Heart left ventricle (tissue), 16 donors: ENCODE measurements at regions not wholly inside any gene's neighbourhood (a gene's known extent, or its start where the extent isn't known, plus 50 kb on each side); places are given as distances from the start of the nearest gene placed in this dataset.

Experiments used
- ATAC-seq, 4 donors: fragments of 200-7000 bp; cut with Tn5 transposase; one replicate each; pipeline ENCODE4 v1.9.1; 2020 to 2022; ENCODE audit warnings: moderate library complexity in 4 of 4, mild to moderate bottlenecking in 3 of 4, moderate number of reproducible peaks in 1 of 4
- DNase-seq, 5 donors: peaks; one replicate each; pipeline ENCODE4 v3.0.0-alpha.2; 2020
- H3K27ac ChIP-seq, 12 donors: fragments of 200-600 bp; sonication (generic) in 4 of 12; one replicate each; pipeline versions ENCODE4 v1.5.0 to v1.8.0; 2016 to 2022; ENCODE audit warnings: mild to moderate bottlenecking in 2 of 12
- H3K27me3 ChIP-seq, 9 donors: fragments of 200-600 bp; sonication (generic) in 2 of 9; one replicate each; pipeline versions ENCODE4 v1.5.1 to v1.8.0; 2016 to 2022; ENCODE audit warnings: mild to moderate bottlenecking in 3 of 9
- H3K36me3 ChIP-seq, 9 donors: fragments of 200-600 bp; sonication (generic) in 2 of 9; one replicate each; pipeline versions ENCODE4 v1.5.0 to v1.8.0; 2018 to 2022; ENCODE audit warnings: mild to moderate bottlenecking in 2 of 9
- H3K4me1 ChIP-seq, 12 donors: fragments of 200-600 bp; sonication (generic) in 4 of 12; one replicate each; pipeline versions ENCODE4 v1.5.0 to v1.8.0; 2016 to 2022; ENCODE audit warnings: mild to moderate bottlenecking in 3 of 12
- H3K4me3 ChIP-seq, 12 donors: fragments of 200-600 bp; sonication (generic) in 4 of 12; one replicate each; pipeline versions ENCODE4 v1.5.0 to v1.8.0; 2017 to 2022; ENCODE audit warnings: mild to moderate bottlenecking in 9 of 12, moderate library complexity in 4 of 12
- H3K9me3 ChIP-seq, 12 donors: fragments of 200-600 bp; sonication (generic) in 4 of 12; one replicate each; pipeline versions ENCODE4 v1.5.0 to v1.8.0; 2016 to 2022; ENCODE audit warnings: mild to moderate bottlenecking in 1 of 12
- CTCF ChIP-seq, 12 donors: fragments of 200-600 bp; sonication (generic) in 4 of 12; IDR thresholded peaks; one replicate each; pipeline versions ENCODE4 v1.5.0 to v1.8.0; 2018 to 2022; ENCODE audit warnings: antibody characterized with exemption in 12 of 12, mild to moderate bottlenecking in 5 of 12
- POLR2A ChIP-seq, 2 donors: fragments of 450-650 bp; IDR thresholded peaks; one replicate each; pipeline ENCODE4 v1.6.1; 2017; ENCODE audit warnings: antibody characterized with exemption in 2 of 2, mild to moderate bottlenecking in 2 of 2, moderate library complexity in 2 of 2
- WGBS, 4 donors: extraction: QIAGEN DNeasy Blood & Tissue Kit in 2 of 4; methylation state at CpG; one replicate each; pipeline versions ENCODE4 v1.1.5 to v1.1.7; 2013 to 2018; 5-methylcytosine and 5-hydroxymethylcytosine counted together
- intact Hi-C, 10 donors: fragments of 100-400 bp; cut with DNase I; formaldehyde crosslinking; loops; one replicate each; pipeline versions ENCODE4 v1.11.1 to v1.14.2; 2022
- donor health status: ischemic (EF 13 %, LVEDD 7.1; RV severe dilation, severe dysfunction).
- donor health status: healthy with polysubstance abuse.
- donor health status: DM: no; HTN: yes; CAD: no.
- donor health status: DM: no; HTN: no; CAD: no.
- donor health status: ischemic (EF 25% LVEDD 6.9; RV normal size, moderate dysfunction).
- donor health status: ischemic (EF 25% LVEDD 5.7; RV mildly dilated, moderate dysfunction).
- donor health status: healthy.
- donor health status: DM: yes; HTN: yes; CAD: no.
- donor health status: ischemic (EF 35%, LVEDD 5.7; RV mildly dilated, moderate dysfunction).
- donor health status: nonischemic (EF 11% LVEDD 7.7; RV severe dilation, severe dysfunction).
- donor health status: DM: yes; HTN: yes; CAD: no.
- donor health status: PGD.
- donor health status: ischemic (EF 29% LVEDD 5.4; RV normal size, mild dysfunction).
- donor health status: nonischemic (EF 23%, LVEDD 6.1; RV moderate dilation, normal function).

- Histone ChIP-seq H3K27me3 (no peaks in the 10 kb centered on the region), H3K36me3 (no peaks in the 10 kb centered on the region), H3K4me1 (peaks cover 0 to 57% (median 18%) of the 10 kb centered on the region in 12 donors), H3K4me3 (no peak overlapping the region), H3K9me3 (peaks cover 0 to 7% (median 0%) of the 10 kb centered on the region in 12 donors), H3K27ac (peak overlapping the region in 9 of 12 donors; percentile 4 to 57 (median 23))
- WGBS, 4 donors = 29 to 45% (median 36%) methylated on average over 1 of the region's 1 CpG
- peak in 1 of 4 donors; percentile 39 for ATAC-seq
- TF ChIP-seq CTCF (IDR thresholded peaks at IDR 0.05) (no peak), POLR2A (IDR thresholded peaks at IDR 0.05) (no peak)
- no peak for DNase-seq
- intact Hi-C loops = loop anchor here in 2 of 10 donors (10.0 kb wide), 3 partner anchors 51 to 461 kb away; partner anchors contain the start of gene ADAMTS5 (in 1 of the 2)
Measured at GRCh38 chr21:27426196-27426595, 459.3 kb upstream of the ADAMTS5 start.

- no peak for DNase-seq
- Histone ChIP-seq H3K36me3 (no peaks in the 10 kb centered on the region), H3K9me3 (peaks cover 0 to 7% (median 0%) of the 10 kb centered on the region in 12 donors), H3K4me3 (no peak overlapping the region), H3K27ac (peak overlapping the region in 10 of 12 donors; percentile 4 to 57 (median 22)), H3K27me3 (no peaks in the 10 kb centered on the region), H3K4me1 (peaks cover 0 to 55% (median 18%) of the 10 kb centered on the region in 12 donors)
- intact Hi-C loops = loop anchor here in 2 of 10 donors (10.0 kb wide), 3 partner anchors 51 to 461 kb away; partner anchors contain the start of gene ADAMTS5 (in 1 of the 2)
- TF ChIP-seq CTCF (IDR thresholded peaks at IDR 0.05) = no peak
- no peak for TF ChIP-seq POLR2A (IDR thresholded peaks at IDR 0.05)
- ATAC-seq = peak in 1 of 4 donors; percentile 36
- WGBS, 4 donors = 45 to 63% (median 49%) methylated on average over 3 of the region's 3 CpGs
Measured at GRCh38 chr21:27425574-27425973, 458.7 kb upstream of the ADAMTS5 start.

GRCh38 chr21:27425172-27425571 is 458.3 kb upstream of the ADAMTS5 start:
- peak overlapping the region in 6 of 12 donors; percentile 4 to 57 (median 16) for H3K27ac ChIP-seq
- 41 to 66% (median 62%) methylated on average over 2 of the region's 2 CpGs for whole genome bisulfite sequencing, 4 donors
- DNase-seq (no peak), ATAC-seq (no peak)
- no peak for TF ChIP-seq POLR2A (IDR thresholded peaks at IDR 0.05)
- no peak for TF ChIP-seq CTCF (IDR thresholded peaks at IDR 0.05)
- H3K36me3 ChIP-seq = no peaks in the 10 kb centered on the region
- H3K9me3 ChIP-seq = peaks cover 0 to 7% (median 0%) of the 10 kb centered on the region in 12 donors
- intact Hi-C loops = loop anchor here in 2 of 10 donors (10.0 kb wide), 3 partner anchors 50 to 460 kb away; partner anchors contain the start of gene ADAMTS5 (in 1 of the 2)
- peaks cover 0 to 51% (median 18%) of the 10 kb centered on the region in 12 donors for H3K4me1 ChIP-seq
- H3K27me3 ChIP-seq = no peaks in the 10 kb centered on the region
- H3K4me3 ChIP-seq = no peak overlapping the region

- Histone ChIP-seq H3K36me3 (no peaks in the 10 kb centered on the region), H3K4me1 (peaks cover 0 to 45% (median 16%) of the 10 kb centered on the region in 12 donors), H3K9me3 (peaks cover 0 to 7% (median 0%) of the 10 kb centered on the region in 12 donors), H3K4me3 (no peak overlapping the region), H3K27me3 (no peaks in the 10 kb centered on the region), H3K27ac (peak overlapping the region in 5 of 12 donors; percentile 6 to 48 (median 39))
- no peak for TF ChIP-seq POLR2A (IDR thresholded peaks at IDR 0.05)
- no peak for TF ChIP-seq CTCF (IDR thresholded peaks at IDR 0.05)
- intact Hi-C loops = loop anchor here in 2 of 10 donors (10.0 kb wide), 3 partner anchors 50 to 460 kb away; partner anchors contain the start of gene ADAMTS5 (in 1 of the 2)
- DNase-seq (no peak), ATAC-seq (no peak)
- WGBS, 4 donors = 85 to 94% (median 89%) methylated on average over 1 of the region's 1 CpG
Measured at GRCh38 chr21:27424601-27425000, 457.7 kb upstream of the ADAMTS5 start.
